HG03103 (cell line): ENCODE measurements at regions not wholly inside any gene's neighbourhood (a gene's known extent, or its start where the extent isn't known, plus 50 kb on each side); places are given as distances from the start of the nearest gene placed in this dataset.
"Not testable (repeated sequence)": the region's sequence is repeated elsewhere in the genome, so short reads cannot be mapped to it uniquely, and the experiment has no call there.

ENCODE experiments used
- ATAC-seq: cut with Tn5 transposase; IDR thresholded peaks from one replicate; pipeline ENCODE4 v1.9.1; 2021; ENCODE audit warnings: low read depth; ENCODE audit not compliant: unreplicated experiment

- no peak for ATAC-seq
Measured at GRCh38 chr12:72723732-72724131, 451.6 kb downstream of the TRHDE start.

- ATAC-seq: no peak
Measured at GRCh38 chr12:72729451-72730010, 457.4 kb downstream of the TRHDE start.

- ATAC-seq: no peak
Measured at GRCh38 chr12:72734581-72734980, 462.4 kb downstream of the TRHDE start.

DNA sequence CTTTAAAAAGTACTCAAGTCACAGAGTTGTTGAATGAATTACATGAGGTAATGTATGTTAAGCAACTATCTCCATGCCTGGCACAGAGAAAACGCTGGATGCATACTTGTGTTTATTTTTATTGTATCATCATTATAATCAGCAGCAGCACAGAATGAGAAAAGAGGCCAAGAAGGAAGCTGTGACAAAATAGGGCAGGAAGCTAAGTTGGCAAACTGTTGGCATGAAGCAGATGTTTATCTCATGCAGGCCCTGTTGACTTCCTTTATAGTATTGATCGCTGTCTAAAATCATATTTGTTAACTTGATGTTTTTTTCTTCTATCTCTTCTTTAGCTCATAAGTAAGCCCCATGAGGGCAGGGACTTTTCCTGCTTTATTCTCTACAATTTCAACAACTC lies 466.6 kb downstream of the TRHDE start:
- ATAC-seq: no peak

DNA sequence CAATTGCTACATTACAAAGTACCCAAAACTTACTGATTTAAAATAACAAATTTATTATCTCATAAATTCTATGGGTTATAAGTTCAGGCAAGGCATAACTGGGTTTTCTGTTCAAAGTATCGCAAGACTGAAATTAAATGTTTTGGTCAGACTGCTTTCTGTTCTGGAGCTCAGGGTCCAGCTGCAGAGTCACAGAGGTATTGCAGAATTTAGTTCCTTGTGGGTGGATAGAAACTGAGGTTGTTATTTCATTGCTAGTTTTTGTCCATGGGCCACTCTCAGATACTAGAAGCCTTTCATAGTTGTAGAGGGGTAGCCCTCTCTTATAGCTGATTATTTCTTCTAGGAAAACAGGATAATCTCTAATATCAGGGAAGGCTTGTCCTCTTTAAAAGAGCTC lies 467.9 kb downstream of the TRHDE start:
- no peak for ATAC-seq

GRCh38 chr12:72742568-72742967 lies 470.4 kb downstream of the TRHDE start:
- ATAC-seq: no peak

GRCh38 chr12:72746048-72746447 lies 473.9 kb downstream of the TRHDE start:
- no peak for ATAC-seq

GRCh38 chr12:72747111-72747849 lies 475.1 kb downstream of the TRHDE start:
- no peak for ATAC-seq

- no peak for ATAC-seq
Measured at GRCh38 chr12:72748971-72749370, 476.8 kb downstream of the TRHDE start.

DNA sequence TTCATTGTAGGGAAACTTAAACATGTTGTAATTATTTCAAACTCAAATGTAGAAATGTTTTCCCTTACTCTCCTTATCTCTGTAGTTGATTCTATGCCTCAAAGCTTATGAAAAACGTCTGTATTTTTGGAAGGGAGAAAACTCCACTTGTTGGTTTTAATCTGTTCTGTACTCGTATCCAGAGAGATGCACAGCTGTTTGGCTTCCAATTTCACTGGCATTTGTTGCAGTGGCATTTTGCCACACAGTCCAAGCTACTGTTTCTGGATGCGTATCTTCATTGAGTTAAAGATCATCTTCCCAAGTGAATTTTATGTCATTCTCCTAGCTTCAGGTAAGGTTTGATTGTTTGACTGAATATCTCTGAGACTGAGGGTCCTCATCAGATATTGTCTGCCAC lies 481.4 kb downstream of the TRHDE start:
- no peak for ATAC-seq

DNA sequence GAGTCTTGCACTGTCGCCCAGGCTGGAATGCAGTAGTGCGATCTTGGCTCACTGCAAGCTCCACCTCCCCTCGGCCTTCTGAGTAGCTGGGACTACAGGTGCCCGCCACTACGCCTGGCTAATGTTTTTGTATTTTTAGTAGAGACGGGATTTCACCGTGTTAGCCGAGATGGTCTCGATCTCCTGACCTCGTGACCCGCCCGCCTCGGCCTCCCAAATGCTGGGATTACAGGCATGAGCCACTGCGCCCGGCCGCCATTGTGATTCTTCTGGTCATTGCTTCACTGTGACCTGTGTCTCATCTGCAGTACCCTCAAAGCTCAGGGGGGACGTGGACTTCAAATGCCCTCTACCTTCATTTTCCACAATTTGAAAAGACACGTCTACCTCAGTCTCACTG lies 481.9 kb downstream of the TRHDE start:
- ATAC-seq: not testable (repeated sequence)

- ATAC-seq: no peak
Measured at GRCh38 chr12:72766517-72766916, 494.3 kb downstream of the TRHDE start.

GRCh38 chr12:72774023-72774422 lies 501.9 kb downstream of the TRHDE start:
- no peak for ATAC-seq

DNA sequence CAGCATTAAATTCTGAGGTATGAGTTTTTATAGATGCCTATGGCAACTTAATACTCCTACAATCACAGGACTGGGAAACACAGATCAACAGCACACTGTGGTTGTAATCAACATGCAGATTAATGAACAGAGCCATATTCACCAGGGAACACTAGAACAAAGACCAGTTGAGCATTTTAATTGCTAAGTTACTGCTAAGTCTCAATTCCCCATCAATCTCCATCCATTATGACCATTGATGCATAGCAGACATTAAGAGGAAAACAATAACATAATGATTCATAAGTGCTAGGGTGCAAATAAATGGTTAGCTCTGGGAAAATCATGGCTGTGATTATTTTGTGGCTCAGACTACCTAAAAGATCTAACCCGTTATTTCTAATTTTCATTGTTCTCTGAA lies 505.6 kb downstream of the TRHDE start:
- ATAC-seq: no peak

DNA sequence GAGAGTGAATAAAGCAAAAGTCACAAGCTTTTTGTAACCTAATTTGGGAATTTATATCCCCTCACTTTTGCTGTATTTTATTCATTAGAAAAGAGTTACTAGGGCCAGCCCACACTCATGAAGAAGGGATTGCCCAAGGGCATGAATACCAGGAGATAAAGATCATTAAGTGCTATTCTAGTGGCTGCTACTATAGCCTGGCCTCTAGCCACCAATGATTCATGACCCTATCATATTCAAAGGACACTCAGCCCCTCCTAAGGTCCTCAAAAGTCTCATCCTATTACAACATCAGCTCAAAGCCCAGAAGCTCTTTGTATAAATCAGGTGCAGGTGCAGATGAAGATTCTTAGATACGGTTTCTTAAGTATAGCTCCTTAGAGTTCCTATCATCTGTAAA lies 518.1 kb downstream of the TRHDE start:
- no peak for ATAC-seq

DNA sequence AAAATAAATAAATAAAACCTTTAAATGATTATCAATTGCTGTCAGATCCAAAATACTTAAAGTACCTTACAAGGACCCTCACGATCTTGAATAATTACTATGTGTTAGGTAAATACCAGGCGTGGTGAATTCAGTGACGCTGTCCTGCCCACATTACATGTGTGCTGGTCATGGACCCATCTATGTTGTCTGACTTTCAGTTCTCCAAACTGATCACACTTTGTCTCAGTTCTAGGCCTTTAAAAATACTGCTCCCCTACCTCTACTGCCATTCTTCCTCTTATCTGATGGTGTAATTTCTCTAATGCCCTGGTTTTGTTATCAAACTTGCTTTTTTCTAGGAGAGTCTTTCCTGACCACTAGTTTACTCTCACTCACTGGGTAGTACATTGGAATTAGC lies 520.7 kb downstream of the TRHDE start:
- no peak for ATAC-seq

DNA sequence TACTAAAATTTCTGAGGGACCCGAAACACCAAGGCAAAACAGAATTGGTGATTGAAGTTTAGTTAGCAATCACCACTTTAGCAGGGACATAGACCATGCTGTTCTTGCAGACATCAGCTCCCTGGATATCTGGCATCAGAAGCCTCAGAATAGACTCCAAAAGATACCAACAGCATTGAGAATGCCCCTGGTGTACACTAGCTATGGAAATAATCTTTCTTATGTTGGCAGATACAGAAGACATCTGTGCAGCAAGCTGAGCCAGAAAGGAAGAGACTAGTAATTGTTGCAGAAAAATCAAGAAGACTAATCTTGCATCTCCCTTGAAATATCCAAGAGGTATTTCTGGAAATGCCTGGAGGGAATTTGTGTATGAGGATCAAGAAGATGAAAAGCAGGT lies 521.6 kb downstream of the TRHDE start:
- no peak for ATAC-seq

DNA sequence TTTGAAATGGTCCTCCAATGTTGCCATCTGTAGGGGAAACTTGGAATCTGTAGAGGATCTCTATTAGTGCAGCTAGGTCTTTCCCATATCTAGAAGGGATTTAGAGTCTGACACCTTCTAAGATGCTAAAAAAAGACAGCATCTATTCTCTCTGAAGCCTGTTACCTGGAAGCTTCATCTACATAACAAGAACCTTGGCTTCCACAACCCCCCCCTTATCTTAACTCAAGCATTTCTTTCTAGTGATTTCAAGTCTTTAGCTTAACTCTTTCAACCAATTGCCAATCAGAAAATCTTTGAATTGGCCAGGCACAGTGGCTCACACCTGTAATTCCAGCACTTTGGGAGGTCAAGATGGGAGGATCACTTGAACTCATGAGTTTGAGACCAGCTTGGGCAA lies 543.3 kb downstream of the TRHDE start:
- no peak for ATAC-seq

DNA sequence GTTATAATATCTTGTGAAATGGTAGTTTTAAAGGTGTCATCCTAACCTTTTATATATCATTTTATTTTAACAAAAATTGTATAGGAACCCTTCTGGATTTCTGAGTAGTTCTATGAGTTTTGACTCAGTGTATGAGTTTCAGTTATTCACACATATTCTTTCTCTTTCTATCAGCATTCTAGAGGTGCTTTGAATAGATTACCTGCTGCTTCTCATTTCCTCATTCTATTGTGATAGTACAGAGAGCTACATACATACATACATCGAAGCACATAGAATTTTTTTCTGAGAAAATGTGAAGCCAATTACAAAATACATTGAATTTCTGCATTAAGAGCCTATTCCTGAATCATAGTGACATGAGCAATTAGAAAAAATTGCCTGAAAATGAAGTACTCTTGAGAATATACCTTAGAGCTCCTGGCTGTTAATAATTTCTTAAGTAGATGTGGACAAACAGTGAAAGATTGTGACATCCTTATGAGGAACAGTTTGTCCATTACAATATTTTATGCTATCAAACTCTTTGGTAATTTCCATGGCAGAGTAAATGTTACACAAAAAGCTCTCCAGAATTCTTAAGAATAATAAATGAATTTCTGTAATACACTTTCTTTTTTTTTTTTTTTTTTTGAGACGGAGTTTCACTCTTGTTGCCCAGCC lies 556.6 kb downstream of the TRHDE start:
- no peak for ATAC-seq

DNA sequence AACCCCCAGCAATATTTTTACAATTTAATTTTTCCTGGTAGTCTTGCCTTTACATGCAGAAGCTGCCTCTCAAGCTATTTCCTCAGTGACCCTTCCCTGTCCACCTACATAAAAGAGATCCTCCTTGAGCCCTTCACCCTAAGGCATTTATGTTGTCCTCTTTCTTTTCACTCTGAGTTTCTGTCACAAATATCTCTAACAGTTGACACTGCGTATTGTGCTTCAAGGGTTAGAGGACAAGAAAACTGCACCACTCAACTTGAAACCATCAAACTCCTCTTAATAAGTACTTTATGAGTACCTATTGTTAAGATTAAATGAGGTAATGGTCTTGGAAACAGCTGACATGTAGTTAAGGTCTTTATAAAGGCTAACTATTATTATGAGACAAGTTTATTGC lies 557.7 kb downstream of the TRHDE start:
- ATAC-seq: no peak

- ATAC-seq: no peak
Measured at GRCh38 chr12:72832024-72832423, 559.9 kb downstream of the TRHDE start.

DNA sequence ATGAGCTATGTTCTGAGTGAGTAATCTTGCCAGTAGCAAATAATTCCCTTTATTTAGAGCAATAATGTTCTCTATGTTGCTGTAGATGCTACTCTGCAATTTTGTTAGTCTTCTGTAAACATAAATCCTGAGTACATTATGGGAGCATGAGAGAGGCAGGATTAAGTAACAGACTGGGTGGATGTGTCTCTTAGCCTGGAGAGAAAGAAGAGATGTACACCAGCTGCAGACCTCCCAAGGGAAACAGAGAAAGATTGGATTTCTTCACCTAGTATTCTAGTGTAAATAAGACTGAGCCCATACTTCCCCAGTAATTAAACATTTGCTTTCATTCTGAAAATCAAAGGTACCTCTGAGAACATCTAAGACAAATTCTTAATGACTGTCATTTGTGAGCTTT lies 564.0 kb downstream of the TRHDE start:
- no peak for ATAC-seq
